NCI-H2107 treated with DMSO at 0.1 percent for 48 hours (cell line): ENCODE measurements at regions not wholly inside any gene's neighbourhood (a gene's known extent, or its start where the extent isn't known, plus 50 kb on each side); places are given as distances from the start of the nearest gene placed in this dataset.

Source experiments
- DNase-seq: peaks from one replicate; lab custom pipeline; 2025; ENCODE audit not compliant: unreplicated experiment; lab: John Stamatoyannopoulos, UW

GRCh38 chr2:42939411-42940206 is 147.2 kb upstream of the HAAO start:
- DNase-seq = no peak

- no peak for DNase-seq
Measured at GRCh38 chr2:42938671-42939370, 146.4 kb upstream of the HAAO start.

GRCh38 chr2:42937171-42937875 is 144.9 kb upstream of the HAAO start:
- no peak for DNase-seq

GRCh38 chr2:42935692-42936671 is 143.6 kb upstream of the HAAO start:
- DNase-seq = no peak

GRCh38 chr2:42934580-42935186 is 142.3 kb upstream of the HAAO start:
- DNase-seq = no peak

GRCh38 chr2:42933824-42934254 is 141.5 kb upstream of the HAAO start:
- no peak for DNase-seq

GRCh38 chr2:42932271-42933151 is 140.1 kb upstream of the HAAO start:
- no peak for DNase-seq

GRCh38 chr2:42931818-42932195 is 139.4 kb upstream of the HAAO start:
- DNase-seq = no peak

- no peak for DNase-seq
Measured at GRCh38 chr2:42931146-42931817, 138.9 kb upstream of the HAAO start.

- DNase-seq = peak; percentile 70
Measured at GRCh38 chr2:42930025-42930581, 137.7 kb upstream of the HAAO start.

- no peak for DNase-seq
Measured at GRCh38 chr2:42929546-42930024, 137.2 kb upstream of the HAAO start.

GRCh38 chr2:42928692-42929545 is 136.5 kb upstream of the HAAO start:
- no peak for DNase-seq

GRCh38 chr2:42928161-42928691 is 135.8 kb upstream of the HAAO start:
- DNase-seq = no peak

GRCh38 chr2:42927334-42928160 is 135.2 kb upstream of the HAAO start:
- no peak for DNase-seq

- peak; percentile 52 for DNase-seq
Measured at GRCh38 chr2:42926434-42927333, 134.3 kb upstream of the HAAO start.
